ENCODE measurements at regions not wholly inside any gene's neighbourhood (a gene's known extent, or its start where the extent isn't known, plus 50 kb on each side); places are given as distances from the start of the nearest gene placed in this dataset.

GRCh38 chr3:106249159-106249558, 380.3 kb upstream of the CBLB start:
- no peak overlapping the region for H3K4me2 ChIP-seq
- peaks cover 22% of the 10 kb centered on the region for H3K9me3 Mint-ChIP-seq
- no peaks in the 10 kb centered on the region for H3K36me3 ChIP-seq
- DNase-seq (ENCODE audit: low spot score) = no peak
- H3K27ac Mint-ChIP-seq = no peak overlapping the region
- H3F3A ChIP-seq (ENCODE audit: low read depth) = no peaks in the 10 kb centered on the region
- TF ChIP-seq EZH2phosphoT487 (IDR thresholded peaks at IDR 0.05) (no peak), CTCF (IDR thresholded peaks at IDR 0.05) (no peak), EZH2 (IDR thresholded peaks at IDR 0.05) (no peak)
- peaks cover 4% of the 10 kb centered on the region for H3K4me1 ChIP-seq
- no peaks in the 10 kb centered on the region for H3K9me3 ChIP-seq (ENCODE audit: low read depth)
- H3K36me3 Mint-ChIP-seq = peaks cover 4% of the 10 kb centered on the region
- no peaks in the 10 kb centered on the region for H3K79me2 ChIP-seq (ENCODE audit: low read depth)
- no peaks in the 10 kb centered on the region for H3K27me3 ChIP-seq
- no peak overlapping the region for H3K9ac ChIP-seq
- H3K27me3 Mint-ChIP-seq (ENCODE audit: insufficient read depth, low read depth) = peaks cover 7% of the 10 kb centered on the region
- no peaks in the 10 kb centered on the region for H4K20me1 ChIP-seq (ENCODE audit: low read depth)
- no peak overlapping the region for H2AFZ ChIP-seq (replicated peaks)
- H3K4me1 Mint-ChIP-seq = peaks cover 17% of the 10 kb centered on the region
- no peak overlapping the region for H3K4me3 ChIP-seq
- H3K4me3 Mint-ChIP-seq = no peak overlapping the region
- H3K27ac ChIP-seq = no peak overlapping the region

- H3K79me2 ChIP-seq (ENCODE audit: low read depth) = no peaks in the 10 kb centered on the region
- no peaks in the 10 kb centered on the region for H3K36me3 ChIP-seq
- no peak overlapping the region for H3K4me3 Mint-ChIP-seq
- H4K20me1 ChIP-seq (ENCODE audit: low read depth) = no peaks in the 10 kb centered on the region
- H3K4me1 ChIP-seq = peaks cover 4% of the 10 kb centered on the region
- no peak for TF ChIP-seq EZH2phosphoT487 (IDR thresholded peaks at IDR 0.05)
- no peak for TF ChIP-seq CTCF (IDR thresholded peaks at IDR 0.05)
- no peak for TF ChIP-seq EZH2 (IDR thresholded peaks at IDR 0.05)
- peaks cover 7% of the 10 kb centered on the region for H3K27me3 Mint-ChIP-seq (ENCODE audit: insufficient read depth, low read depth)
- H3K9me3 Mint-ChIP-seq = peaks cover 22% of the 10 kb centered on the region
- peaks cover 4% of the 10 kb centered on the region for H3K36me3 Mint-ChIP-seq
- no peak for DNase-seq (ENCODE audit: low spot score)
- H3K9me3 ChIP-seq (ENCODE audit: low read depth) = no peaks in the 10 kb centered on the region
- H2AFZ ChIP-seq (replicated peaks) = no peak overlapping the region
- H3K27ac ChIP-seq = no peak overlapping the region
- H3K4me1 Mint-ChIP-seq = peaks cover 9% of the 10 kb centered on the region
- no peak overlapping the region for H3K4me2 ChIP-seq
- no peak overlapping the region for H3K27ac Mint-ChIP-seq
- H3K27me3 ChIP-seq = no peaks in the 10 kb centered on the region
- no peak overlapping the region for H3K9ac ChIP-seq
- H3K4me3 ChIP-seq = no peak overlapping the region
- H3F3A ChIP-seq (ENCODE audit: low read depth) = no peaks in the 10 kb centered on the region
Observed at GRCh38 chr3:106249981-106250380, 381.2 kb upstream of the CBLB start.

GRCh38 chr3:106251160-106251892, 382.5 kb upstream of the CBLB start:
- H3K79me2 ChIP-seq (ENCODE audit: low read depth) = no peaks in the 10 kb centered on the region
- TF ChIP-seq EZH2 (IDR thresholded peaks at IDR 0.05) (no peak), EZH2phosphoT487 (IDR thresholded peaks at IDR 0.05) (no peak), CTCF (IDR thresholded peaks at IDR 0.05) (no peak)
- DNase-seq (ENCODE audit: low spot score) = no peak
- Mint-ChIP-seq H3K27me3 (ENCODE audit: insufficient read depth, low read depth) (peaks cover 9% of the 10 kb centered on the region), H3K4me1 (no peaks in the 10 kb centered on the region), H3K9me3 (peaks cover 22% of the 10 kb centered on the region), H3K36me3 (peaks cover 4% of the 10 kb centered on the region), H3K4me3 (no peak overlapping the region), H3K27ac (peak overlapping the region; percentile 22)
- H3K4me3 ChIP-seq = no peak overlapping the region
- no peak overlapping the region for H2AFZ ChIP-seq (replicated peaks)
- H3K4me2 ChIP-seq = no peak overlapping the region
- H3K4me1 ChIP-seq = no peaks in the 10 kb centered on the region
- no peak overlapping the region for H3K9ac ChIP-seq
- no peaks in the 10 kb centered on the region for H4K20me1 ChIP-seq (ENCODE audit: low read depth)
- H3K9me3 ChIP-seq (ENCODE audit: low read depth) = no peaks in the 10 kb centered on the region
- no peak overlapping the region for H3K27ac ChIP-seq
- no peaks in the 10 kb centered on the region for H3K36me3 ChIP-seq
- no peaks in the 10 kb centered on the region for H3F3A ChIP-seq (ENCODE audit: low read depth)
- no peaks in the 10 kb centered on the region for H3K27me3 ChIP-seq

All from neural progenitor cell (in vitro differentiated cells).